Panc1 (cell line): ENCODE measurements at regions not wholly inside any gene's neighbourhood (a gene's known extent, or its start where the extent isn't known, plus 50 kb on each side); places are given as distances from the start of the nearest gene placed in this dataset.

ENCODE experiments used
- ATAC-seq: fragments of 200-7000 bp; cut with Tn5 transposase; 2 replicates; pipeline ENCODE4 v1.9.1; 2020; ENCODE audit warnings: mild to moderate bottlenecking, moderate library complexity
- BruUV-seq: library from RNA; stranded (reverse); fragments of 400-500 nt; replicated peaks from 2 replicates; lab custom pipeline; 2021; lab: Mats Ljungman, UMichigan
- CTCF ChIA-PET: fragments of 300-600 bp; sonication (Branson Sonifier 250); formaldehyde crosslinking; loops from one replicate; lab custom pipeline; 2022; ENCODE audit warnings: antibody characterized with exemption; lab: Charles Lee
- POLR2A ChIA-PET: fragments of 300-600 bp; sonication (Branson Sonifier 250); formaldehyde crosslinking; loops from one replicate; lab custom pipeline; 2022; ENCODE audit warnings: antibody characterized with exemption; lab: Charles Lee
- DNase-seq: peaks from one replicate; pipeline ENCODE4 v3.0.0-alpha.2; 2010; ENCODE audit warnings: low read depth, low spot score
- H3K27ac ChIP-seq: 2 replicates; pipeline ENCODE4 v1.5.1; 2011; ENCODE audit warnings: mild to moderate bottlenecking, low read length, inconsistent platforms
- H3K27me3 ChIP-seq: fragments of 200-500 bp; sonication (Bioruptor generic); 2 replicates; pipeline ENCODE4 v1.6.0; 2014; ENCODE audit warnings: low read length, inconsistent platforms; ENCODE audit not compliant: control insufficient read depth, insufficient read depth
- H3K36me3 ChIP-seq: fragments of 200-500 bp; sonication (Bioruptor generic); 2 replicates; pipeline ENCODE4 v1.5.1; 2014; ENCODE audit warnings: inconsistent platforms, mild to moderate bottlenecking, low read length, moderate library complexity; ENCODE audit not compliant: control insufficient read depth, insufficient read depth
- H3K4me1 ChIP-seq: 2 replicates; pipeline ENCODE4 v1.5.1; 2011; ENCODE audit warnings: inconsistent platforms, mild to moderate bottlenecking, low read length, moderate library complexity; ENCODE audit not compliant: control insufficient read depth, insufficient read depth
- H3K4me3 ChIP-seq, 2 experiments: 2 replicates each; pipeline ENCODE4 v1.5.1; 2011 to 2012; ENCODE audit warnings: low read depth in 2 of 2, low read length in 2 of 2, mild to moderate bottlenecking in 2 of 2, inconsistent platforms in 1 of 2, moderate library complexity in 1 of 2
- H3K9me3 ChIP-seq: fragments of 200-500 bp; sonication (Bioruptor generic); 2 replicates; pipeline ENCODE4 v1.5.1; 2014; ENCODE audit warnings: low read depth, mild to moderate bottlenecking, inconsistent platforms, low read length, moderate library complexity; ENCODE audit not compliant: control insufficient read depth, insufficient read depth
- CTCF ChIP-seq: fragments of 450-650 bp; IDR thresholded peaks from 2 replicates; pipeline ENCODE4 v1.5.1; 2017; ENCODE audit warnings: mild to moderate bottlenecking
- POLR2AphosphoS5 ChIP-seq: IDR thresholded peaks from 2 replicates; pipeline ENCODE4 v1.6.1; 2012; ENCODE audit warnings: mild to moderate bottlenecking, low read depth, low read length, moderate library complexity
- REST ChIP-seq, 2 experiments: IDR thresholded peaks; 2 replicates each; pipeline ENCODE4 v1.6.1; 2011 to 2012; ENCODE audit warnings: low read depth in 2 of 2, control low read depth in 1 of 2, low read length in 1 of 2, mild to moderate bottlenecking in 1 of 2, moderate library complexity in 1 of 2; ENCODE audit not compliant: insufficient read depth in 1 of 2
- SIN3A ChIP-seq: IDR thresholded peaks from 2 replicates; pipeline ENCODE4 v1.6.1; 2012; ENCODE audit warnings: low read depth, mild to moderate bottlenecking, low read length, moderate library complexity, borderline replicate concordance; ENCODE audit not compliant: insufficient read depth
- TCF7L2 ChIP-seq: IDR thresholded peaks from 2 replicates; pipeline ENCODE4 v1.6.1; 2011; ENCODE audit warnings: mild to moderate bottlenecking, low read depth, low read length, inconsistent platforms
- in situ Hi-C: cut with HindIII; loops from 2 replicates; pipeline ENCODE4 v1.10.0; 2016; ENCODE audit warnings: low sequenced_read_pairs, low pct_unique_long_range_greater_than_20kb
- intact Hi-C: fragments of 100-400 bp; cut with micrococcal nuclease; formaldehyde crosslinking; loops from one replicate; pipeline ENCODE4 v1.10.0; 2022; ENCODE audit not compliant: unreplicated experiment

DNA sequence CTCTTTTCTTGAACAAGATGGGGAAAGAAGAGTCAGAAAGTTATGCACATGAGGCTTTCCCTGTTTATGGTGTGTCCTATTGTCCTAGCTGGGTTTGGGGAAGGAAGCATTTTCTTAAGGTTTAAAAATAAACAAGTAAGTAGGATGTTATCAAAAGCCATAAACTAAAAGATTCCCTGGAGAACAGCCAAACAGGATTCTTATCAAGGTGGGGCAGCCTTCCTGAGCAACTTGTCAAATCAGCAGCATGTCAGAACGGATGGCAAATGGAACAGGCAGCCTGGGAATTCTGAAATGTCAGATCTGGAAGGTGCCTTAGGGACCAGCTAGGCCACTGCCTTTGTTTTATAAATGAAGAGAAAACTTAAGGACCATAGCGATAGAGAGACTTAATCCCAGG is 152.2 kb upstream of the RGS6 start:
- H3K27me3 ChIP-seq: 0 out of 2 replicates have a peak, but pooled peaks cover 2% of the 10 kb centered on the region
- ATAC-seq (no peak), DNase-seq (no peak)
- H3K9me3 ChIP-seq: no peaks in the 10 kb centered on the region
- no peak overlapping the region for H3K4me3 ChIP-seq
- H3K4me1 ChIP-seq: no peaks in the 10 kb centered on the region
- H3K27ac ChIP-seq: no peak overlapping the region
- no TSS peak for BruUV-seq
- in situ Hi-C loops: no loop called here
- no peaks in the 10 kb centered on the region for H3K36me3 ChIP-seq
- POLR2A ChIA-PET: no interaction called here
- intact Hi-C loops: no loop called here
- TF ChIP-seq TCF7L2: no peak
- no peak for TF ChIP-seq CTCF
- TF ChIP-seq REST (IDR thresholded peaks at IDR 0.05; ENCODE audit: insufficient read depth in 1 of 2, low read depth in 2 of 2, low read length in 1 of 2): no peak
- TF ChIP-seq SIN3A: no peak
- no peak for TF ChIP-seq POLR2AphosphoS5
- CTCF ChIA-PET: no interaction called here

DNA sequence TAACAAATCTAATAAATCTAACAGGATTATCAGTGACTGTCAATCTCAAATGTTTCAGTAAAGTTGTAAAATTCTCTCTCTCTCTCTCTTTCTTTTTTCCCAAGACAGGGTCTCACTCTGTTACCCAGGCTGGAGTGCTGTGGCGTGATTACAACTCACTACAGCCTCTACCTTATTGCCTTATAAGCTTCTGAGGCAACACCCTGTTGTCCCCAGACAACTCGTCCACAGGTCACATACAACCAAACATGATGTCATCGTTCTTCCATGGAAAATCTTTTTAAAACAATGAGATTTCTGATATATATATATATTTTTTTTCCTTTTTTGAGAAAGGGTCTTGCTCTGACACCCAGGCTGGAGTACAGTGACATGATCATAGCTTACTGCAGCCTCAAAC is 151.4 kb upstream of the RGS6 start:
- no peaks in the 10 kb centered on the region for H3K9me3 ChIP-seq
- H3K27me3 ChIP-seq: 0 out of 2 replicates have a peak, but pooled peaks cover 2% of the 10 kb centered on the region
- ATAC-seq (no peak), DNase-seq (no peak)
- no TSS peak for BruUV-seq
- POLR2A ChIA-PET: no interaction called here
- H3K4me1 ChIP-seq: no peaks in the 10 kb centered on the region
- intact Hi-C loops: no loop called here
- TF ChIP-seq REST (IDR thresholded peaks at IDR 0.05; ENCODE audit: insufficient read depth in 1 of 2, low read depth in 2 of 2, low read length in 1 of 2) (no peak), POLR2AphosphoS5 (no peak), TCF7L2 (no peak), CTCF (no peak), SIN3A (no peak)
- CTCF ChIA-PET: no interaction called here
- no peak overlapping the region for H3K27ac ChIP-seq
- in situ Hi-C loops: no loop called here
- H3K36me3 ChIP-seq: no peaks in the 10 kb centered on the region
- no peak overlapping the region for H3K4me3 ChIP-seq
